ENCODE measurements at regions not wholly inside any gene's neighbourhood (a gene's known extent, or its start where the extent isn't known, plus 50 kb on each side); places are given as distances from the start of the nearest gene placed in this dataset.

DNA sequence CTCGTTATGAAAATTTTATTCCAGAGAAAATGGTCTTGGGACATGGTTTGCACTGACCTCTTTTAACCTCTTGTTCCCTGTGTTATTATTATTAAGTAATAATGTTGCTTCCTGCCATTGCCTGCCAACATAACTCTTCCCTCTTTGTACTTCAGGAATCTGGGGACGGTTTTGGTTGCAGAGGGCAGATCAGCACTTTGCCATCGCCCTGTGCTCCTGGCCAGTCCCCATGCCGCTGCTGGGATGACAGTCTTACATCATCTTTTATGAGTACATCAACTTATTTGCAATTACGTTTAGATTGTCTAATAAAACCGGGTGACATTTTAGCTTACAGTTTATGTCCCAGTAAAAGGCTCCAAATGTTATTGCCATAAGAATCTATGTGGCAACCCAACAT lies 157.2 kb downstream of the CDH26 start:
- H3K4me1 ChIP-seq (ENCODE audit: control insufficient read depth, insufficient read depth, low read length) = no peaks in the 10 kb centered on the region
- Mint-ChIP-seq H3K4me1 (peaks cover 8% of the 10 kb centered on the region), H3K27me3 (ENCODE audit: insufficient read depth) (peaks cover 13% of the 10 kb centered on the region), H3K36me3 (ENCODE audit: low read depth) (no peaks in the 10 kb centered on the region), H3K27ac (no peak overlapping the region), H3K4me3 (no peak overlapping the region), H3K9me3 (no peaks in the 10 kb centered on the region)
- H3K36me3 ChIP-seq (ENCODE audit: control insufficient read depth, insufficient read depth, low read length) = no peaks in the 10 kb centered on the region
- no peak overlapping the region for H3K9ac ChIP-seq (ENCODE audit: extremely low read depth, low read length, poor library complexity, severe bottlenecking)
- no peak for DNase-seq
- no peak overlapping the region for H3K27ac ChIP-seq (ENCODE audit: low read depth, low read length)
- no peak overlapping the region for H3K4me3 ChIP-seq (ENCODE audit: low read length)
- WGBS, 2 experiments (ENCODE audit: insufficient coverage in 1 of 2, insufficient read length in 1 of 2) = 89 to 93% methylated on average over 3 to 6 of the region's 6 CpGs
- no peaks in the 10 kb centered on the region for H3K27me3 ChIP-seq (ENCODE audit: control insufficient read depth, insufficient read depth, low read length, poor library complexity, severe bottlenecking)
- no peaks in the 10 kb centered on the region for H3K9me3 ChIP-seq (ENCODE audit: control insufficient read depth, low read length)
- TF ChIP-seq, protein P1, sequence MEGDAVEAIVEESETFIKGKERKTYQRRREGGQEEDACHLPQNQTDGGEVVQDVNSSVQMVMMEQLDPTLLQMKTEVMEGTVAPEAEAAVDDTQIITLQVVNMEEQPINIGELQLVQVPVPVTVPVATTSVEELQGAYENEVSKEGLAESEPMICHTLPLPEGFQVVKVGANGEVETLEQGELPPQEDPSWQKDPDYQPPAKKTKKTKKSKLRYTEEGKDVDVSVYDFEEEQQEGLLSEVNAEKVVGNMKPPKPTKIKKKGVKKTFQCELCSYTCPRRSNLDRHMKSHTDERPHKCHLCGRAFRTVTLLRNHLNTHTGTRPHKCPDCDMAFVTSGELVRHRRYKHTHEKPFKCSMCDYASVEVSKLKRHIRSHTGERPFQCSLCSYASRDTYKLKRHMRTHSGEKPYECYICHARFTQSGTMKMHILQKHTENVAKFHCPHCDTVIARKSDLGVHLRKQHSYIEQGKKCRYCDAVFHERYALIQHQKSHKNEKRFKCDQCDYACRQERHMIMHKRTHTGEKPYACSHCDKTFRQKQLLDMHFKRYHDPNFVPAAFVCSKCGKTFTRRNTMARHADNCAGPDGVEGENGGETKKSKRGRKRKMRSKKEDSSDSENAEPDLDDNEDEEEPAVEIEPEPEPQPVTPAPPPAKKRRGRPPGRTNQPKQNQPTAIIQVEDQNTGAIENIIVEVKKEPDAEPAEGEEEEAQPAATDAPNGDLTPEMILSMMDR (conservative IDR thresholded peaks at IDR 0.05) = no peak

- 88 to 92% methylated on average over 10 to 18 of the region's 18 CpGs for WGBS, 2 experiments (ENCODE audit: insufficient coverage in 1 of 2, insufficient read length in 1 of 2)
- Mint-ChIP-seq H3K27ac (no peak overlapping the region), H3K4me1 (peaks cover 8% of the 10 kb centered on the region), H3K9me3 (no peaks in the 10 kb centered on the region), H3K36me3 (ENCODE audit: low read depth) (no peaks in the 10 kb centered on the region), H3K4me3 (no peak overlapping the region), H3K27me3 (ENCODE audit: insufficient read depth) (peaks cover 13% of the 10 kb centered on the region)
- TF ChIP-seq, protein P1 (conservative IDR thresholded peaks at IDR 0.05) = no peak
- DNase-seq = no peak
- Histone ChIP-seq H3K4me1 (ENCODE audit: control insufficient read depth, insufficient read depth, low read length) (no peaks in the 10 kb centered on the region), H3K36me3 (ENCODE audit: control insufficient read depth, insufficient read depth, low read length) (no peaks in the 10 kb centered on the region), H3K9ac (ENCODE audit: extremely low read depth, low read length, poor library complexity, severe bottlenecking) (no peak overlapping the region), H3K27me3 (ENCODE audit: control insufficient read depth, insufficient read depth, low read length, poor library complexity, severe bottlenecking) (no peaks in the 10 kb centered on the region), H3K4me3 (ENCODE audit: low read length) (no peak overlapping the region), H3K27ac (ENCODE audit: low read depth, low read length) (no peak overlapping the region), H3K9me3 (ENCODE audit: control insufficient read depth, low read length) (no peaks in the 10 kb centered on the region)
Measured at GRCh38 chr20:60116128-60116909, 158.1 kb downstream of the CDH26 start.

DNA sequence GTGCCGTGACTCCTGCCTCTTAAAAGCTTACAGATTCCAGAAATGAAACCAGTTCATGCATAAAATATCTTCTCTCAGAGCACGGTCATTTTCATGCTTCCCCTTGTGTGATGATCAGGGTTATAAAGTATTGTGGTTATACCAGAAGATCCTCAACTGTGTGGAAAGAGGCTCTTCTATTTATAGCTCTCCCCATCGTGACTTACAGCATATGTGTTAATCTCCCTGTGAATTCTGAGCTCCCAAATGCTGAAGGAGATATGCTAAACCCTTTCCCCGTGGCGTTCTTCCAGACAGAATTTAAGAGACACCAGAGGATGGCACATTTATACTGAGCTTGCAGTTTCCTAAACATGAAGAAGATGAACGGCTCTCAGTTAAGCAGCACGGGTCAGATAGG lies 158.8 kb downstream of the CDH26 start:
- H3K27ac ChIP-seq (ENCODE audit: low read depth, low read length) = no peak overlapping the region

More for the DNA sequence above, 158.8 kb downstream of the CDH26 start:
- H3K4me1 ChIP-seq (ENCODE audit: control insufficient read depth, insufficient read depth, low read length) = no peaks in the 10 kb centered on the region
- no peaks in the 10 kb centered on the region for H3K36me3 ChIP-seq (ENCODE audit: control insufficient read depth, insufficient read depth, low read length)
- Mint-ChIP-seq H3K4me1 (peaks cover 11% of the 10 kb centered on the region), H3K27ac (no peak overlapping the region), H3K27me3 (ENCODE audit: insufficient read depth) (peaks cover 13% of the 10 kb centered on the region), H3K9me3 (no peaks in the 10 kb centered on the region), H3K36me3 (ENCODE audit: low read depth) (no peaks in the 10 kb centered on the region), H3K4me3 (no peak overlapping the region)
- H3K9me3 ChIP-seq (ENCODE audit: control insufficient read depth, low read length) = no peaks in the 10 kb centered on the region
- TF ChIP-seq, protein P1 (conservative IDR thresholded peaks at IDR 0.05) = no peak
- 82 to 88% methylated on average over 6 to 7 of the region's 7 CpGs for WGBS, 2 experiments (ENCODE audit: insufficient coverage in 1 of 2, insufficient read length in 1 of 2)
- no peak overlapping the region for H3K9ac ChIP-seq (ENCODE audit: extremely low read depth, low read length, poor library complexity, severe bottlenecking)
- H3K27me3 ChIP-seq (ENCODE audit: control insufficient read depth, insufficient read depth, low read length, poor library complexity, severe bottlenecking) = no peaks in the 10 kb centered on the region
- no peak overlapping the region for H3K4me3 ChIP-seq (ENCODE audit: low read length)
- no peak for DNase-seq

Data from endodermal cell (in vitro differentiated cells).